ENCODE measurements at regions not wholly inside any gene's neighbourhood (a gene's known extent, or its start where the extent isn't known, plus 50 kb on each side); places are given as distances from the start of the nearest gene placed in this dataset.

DNA sequence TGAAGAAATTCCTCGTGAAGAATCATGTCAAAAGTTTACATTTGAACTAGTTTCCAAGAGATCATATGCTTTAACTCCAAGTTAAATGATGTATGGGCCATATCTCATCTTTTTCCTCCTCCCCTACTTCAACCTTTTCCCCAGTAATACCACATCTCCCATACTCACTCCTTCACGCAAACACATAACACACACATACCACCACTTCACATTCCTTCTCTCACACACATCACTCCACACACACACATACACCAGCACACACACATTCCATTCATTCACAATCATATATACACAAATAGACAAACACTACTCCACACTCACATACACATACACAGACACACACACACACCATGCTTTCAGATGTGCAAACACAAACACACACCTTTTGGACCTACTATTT, 769.0 kb upstream of the NR2F2 start:
- TF ChIP-seq POLR2AphosphoS5 (IDR thresholded peaks at IDR 0.05; ENCODE audit: low read depth): no peak
- no peak for TF ChIP-seq CREB1 (CRISPR knock-in tag; IDR thresholded peaks at IDR 0.05; ENCODE audit: low read depth)
- TF ChIP-seq, protein P1, sequence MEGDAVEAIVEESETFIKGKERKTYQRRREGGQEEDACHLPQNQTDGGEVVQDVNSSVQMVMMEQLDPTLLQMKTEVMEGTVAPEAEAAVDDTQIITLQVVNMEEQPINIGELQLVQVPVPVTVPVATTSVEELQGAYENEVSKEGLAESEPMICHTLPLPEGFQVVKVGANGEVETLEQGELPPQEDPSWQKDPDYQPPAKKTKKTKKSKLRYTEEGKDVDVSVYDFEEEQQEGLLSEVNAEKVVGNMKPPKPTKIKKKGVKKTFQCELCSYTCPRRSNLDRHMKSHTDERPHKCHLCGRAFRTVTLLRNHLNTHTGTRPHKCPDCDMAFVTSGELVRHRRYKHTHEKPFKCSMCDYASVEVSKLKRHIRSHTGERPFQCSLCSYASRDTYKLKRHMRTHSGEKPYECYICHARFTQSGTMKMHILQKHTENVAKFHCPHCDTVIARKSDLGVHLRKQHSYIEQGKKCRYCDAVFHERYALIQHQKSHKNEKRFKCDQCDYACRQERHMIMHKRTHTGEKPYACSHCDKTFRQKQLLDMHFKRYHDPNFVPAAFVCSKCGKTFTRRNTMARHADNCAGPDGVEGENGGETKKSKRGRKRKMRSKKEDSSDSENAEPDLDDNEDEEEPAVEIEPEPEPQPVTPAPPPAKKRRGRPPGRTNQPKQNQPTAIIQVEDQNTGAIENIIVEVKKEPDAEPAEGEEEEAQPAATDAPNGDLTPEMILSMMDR (conservative IDR thresholded peaks at IDR 0.05; ENCODE audit: low read depth in 2 of 2): no peak
- no peak for TF ChIP-seq REST (IDR thresholded peaks at IDR 0.05; ENCODE audit: unreplicated experiment)
- TF ChIP-seq EZH2 (IDR thresholded peaks at IDR 0.05; ENCODE audit: low read depth, unreplicated experiment): no peak
- TF ChIP-seq JUNB (IDR thresholded peaks at IDR 0.05; ENCODE audit: unreplicated experiment): no peak
